ENCODE measurements at regions not wholly inside any gene's neighbourhood (a gene's known extent, or its start where the extent isn't known, plus 50 kb on each side); places are given as distances from the start of the nearest gene placed in this dataset.

DNA sequence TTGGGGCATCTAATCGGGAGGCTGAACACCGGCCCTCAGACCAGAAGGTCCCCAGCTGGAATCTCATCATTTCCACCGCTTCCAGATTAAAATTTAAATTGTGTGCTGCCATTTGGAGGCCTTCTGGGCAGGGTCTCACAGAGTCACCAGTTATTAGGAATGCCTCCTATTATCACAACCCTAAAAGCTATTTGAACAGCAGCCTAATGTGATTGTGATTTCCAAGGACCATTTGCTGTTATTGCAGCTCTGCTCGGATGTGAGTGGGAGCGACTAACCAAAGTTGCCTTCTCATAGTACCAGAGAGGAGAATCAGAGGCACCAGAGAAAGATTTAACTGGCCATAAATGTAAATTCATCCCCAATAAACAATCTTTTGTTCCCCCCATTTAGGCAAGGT is 277.3 kb downstream of the RNF144B start:
- DNase-seq (ENCODE audit: low read depth in 2 of 3, low spot score in 2 of 3): no peak

DNA sequence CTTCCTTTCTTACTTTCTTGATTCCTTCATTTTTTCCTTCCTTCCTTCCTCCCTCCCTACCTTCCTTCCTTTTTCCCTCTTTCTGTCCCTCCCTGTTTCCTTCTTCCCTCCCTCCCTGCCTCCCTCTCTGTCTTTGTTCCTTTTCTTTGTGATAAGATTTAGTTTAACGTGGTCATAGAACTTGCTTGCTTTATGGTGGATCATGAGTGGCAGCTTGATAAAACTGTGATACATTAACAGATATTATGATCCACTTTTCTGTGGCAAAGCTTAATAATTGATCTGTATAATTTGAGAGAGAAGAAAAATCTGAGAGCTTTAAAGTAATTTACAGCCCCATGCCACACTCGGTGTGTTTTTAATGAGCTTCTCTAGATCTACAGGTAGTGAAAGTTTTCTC is 280.5 kb downstream of the RNF144B start:
- no peak for DNase-seq (ENCODE audit: low read depth in 2 of 3, low spot score in 2 of 3)

DNA sequence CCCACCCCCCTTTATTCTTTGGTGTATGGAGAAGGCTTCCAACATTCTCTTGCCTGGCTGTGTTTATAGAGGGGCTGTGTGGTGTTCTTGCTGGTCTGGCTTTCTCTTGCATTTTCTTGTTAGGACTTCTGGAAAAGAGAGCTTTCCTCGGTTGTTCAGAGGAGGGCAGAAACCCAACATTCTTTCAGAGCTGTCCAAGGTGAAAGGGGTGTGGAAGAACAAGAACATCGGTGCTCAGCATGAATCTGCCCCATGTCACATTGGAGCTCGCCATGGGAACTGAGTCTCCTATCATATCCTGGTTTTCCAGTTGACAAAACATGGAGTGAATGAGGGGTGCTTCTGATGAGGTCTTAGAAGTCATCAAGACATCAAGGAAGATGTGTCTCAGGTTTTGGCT is 281.8 kb downstream of the RNF144B start:
- no peak for DNase-seq (ENCODE audit: low read depth in 2 of 3, low spot score in 2 of 3)

DNA sequence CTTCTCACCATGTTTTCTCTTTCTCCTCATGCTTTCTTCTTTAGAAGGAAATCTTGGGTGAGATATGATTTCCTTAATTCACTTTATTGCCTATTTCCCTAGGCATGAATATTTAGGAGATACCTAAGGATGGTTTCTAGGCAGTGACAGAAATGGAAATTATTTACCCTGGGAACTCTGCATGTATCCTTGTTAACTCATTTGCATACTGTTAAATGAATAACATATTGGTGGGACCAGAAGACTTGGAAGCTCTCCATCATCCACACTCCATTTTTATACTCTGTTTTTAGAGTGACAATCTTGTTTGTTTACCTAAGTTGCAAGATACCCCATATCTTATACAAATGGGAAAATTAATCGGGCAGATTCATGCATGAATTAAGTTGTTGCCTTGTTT is 285.7 kb downstream of the RNF144B start:
- DNase-seq (ENCODE audit: low read depth in 2 of 3, low spot score in 2 of 3): no peak

GRCh38 chr6:18674346-18674745 is 287.2 kb downstream of the RNF144B start:
- no peak for DNase-seq (ENCODE audit: low read depth in 2 of 3, low spot score in 2 of 3)

GRCh38 chr6:18675881-18676280 is 288.7 kb downstream of the RNF144B start:
- DNase-seq (ENCODE audit: low read depth in 2 of 3, low spot score in 2 of 3): no peak

DNA sequence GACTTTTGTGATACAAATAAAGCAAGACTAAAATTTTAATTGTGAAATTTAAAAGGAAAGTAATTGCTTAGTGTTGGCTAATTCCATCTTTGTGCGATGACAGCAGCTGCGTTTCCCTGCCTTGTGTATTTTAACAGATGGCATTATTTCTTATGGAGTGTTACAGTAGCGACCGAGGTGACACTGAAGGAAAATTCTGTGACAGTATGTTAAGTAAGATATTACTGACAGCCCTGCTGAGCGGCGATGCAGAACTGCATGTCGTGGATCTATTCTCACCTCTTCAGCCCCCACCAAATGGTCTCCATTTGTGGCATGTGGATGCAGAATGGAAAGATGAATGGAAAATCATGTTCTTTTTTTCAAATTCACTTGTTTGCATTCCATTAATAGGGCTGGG is 289.4 kb downstream of the RNF144B start:
- no peak for DNase-seq (ENCODE audit: low read depth in 2 of 3, low spot score in 2 of 3)

DNA sequence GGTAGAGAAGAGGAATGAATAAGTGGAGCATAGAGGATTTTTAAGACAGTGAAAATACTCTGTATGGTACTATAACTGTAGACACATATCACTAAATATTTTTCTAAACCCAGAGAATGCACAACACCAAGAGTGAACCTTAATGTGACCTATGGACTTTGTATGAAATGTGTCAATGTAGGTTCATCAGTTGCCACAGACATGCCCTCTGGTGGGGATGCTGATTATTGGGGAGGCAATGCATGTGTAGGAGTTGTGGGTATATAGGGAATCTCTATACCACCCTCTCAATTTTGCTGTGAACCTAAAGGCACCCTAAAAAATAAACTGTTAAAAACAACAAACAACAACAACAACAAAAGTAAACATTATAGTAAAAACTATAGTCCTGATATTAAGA is 293.7 kb downstream of the RNF144B start:
- DNase-seq (ENCODE audit: low read depth in 2 of 3, low spot score in 2 of 3): peak in 1 of 3 donors; percentile 14

GRCh38 chr6:18681832-18682503 is 294.8 kb downstream of the RNF144B start:
- DNase-seq (ENCODE audit: low read depth in 2 of 3, low spot score in 2 of 3): no peak

GRCh38 chr6:18684343-18684742 is 297.2 kb downstream of the RNF144B start:
- DNase-seq (ENCODE audit: low read depth in 2 of 3, low spot score in 2 of 3): no peak

DNA sequence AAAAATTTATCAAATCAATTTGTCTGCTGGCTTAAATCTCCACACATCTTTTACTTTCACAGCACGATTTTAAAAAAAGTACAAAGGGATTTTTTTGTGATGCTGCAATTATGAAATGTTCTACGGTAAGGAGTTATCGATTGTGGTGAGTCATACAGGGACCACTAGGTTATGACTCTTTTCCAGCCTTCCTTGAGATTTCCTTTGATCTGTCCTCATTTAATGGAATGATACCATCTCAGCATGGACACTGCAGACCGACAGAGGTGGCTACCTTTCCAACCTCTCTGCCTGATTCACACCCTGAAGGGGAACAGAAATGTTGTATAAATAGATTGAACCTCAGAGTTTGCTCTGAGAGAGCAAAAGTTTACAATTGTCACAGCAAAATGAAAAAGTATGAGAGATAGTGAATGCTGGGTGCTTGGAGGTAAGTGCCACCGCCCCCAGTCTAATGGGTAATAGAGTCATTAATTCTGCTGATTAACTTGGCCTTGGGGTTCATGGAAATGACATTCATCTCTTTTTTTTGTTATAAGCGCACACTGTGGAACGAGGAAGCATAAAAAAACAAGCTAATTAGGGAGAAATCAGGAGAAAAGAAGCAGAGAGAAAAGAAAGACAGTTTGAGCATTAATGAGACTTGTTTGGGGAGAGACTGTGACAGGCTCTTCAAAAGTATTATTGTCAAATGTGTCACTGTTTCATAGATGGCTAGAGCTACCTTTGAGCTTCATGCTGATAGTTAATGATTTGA is 306.0 kb downstream of the RNF144B start:
- no peak for DNase-seq (ENCODE audit: low read depth in 2 of 3, low spot score in 2 of 3)

DNA sequence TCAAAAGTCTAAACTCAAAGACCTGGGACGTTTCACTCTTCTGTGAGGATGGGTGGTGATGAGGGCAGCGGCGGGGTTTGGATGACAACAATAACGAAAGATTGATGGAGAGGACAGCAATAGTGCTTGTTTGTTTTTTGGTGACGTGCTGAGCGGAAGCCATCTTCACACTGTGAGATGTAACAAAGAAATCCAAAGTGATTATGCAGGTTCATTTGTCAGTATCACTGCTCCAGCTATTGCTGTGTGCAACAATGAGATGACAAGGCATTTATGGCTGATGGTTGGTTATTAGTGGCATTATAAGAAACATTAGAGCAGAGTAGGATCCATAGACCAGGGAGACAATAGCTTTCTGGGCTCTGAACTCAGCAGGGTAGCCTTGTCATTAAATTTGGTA is 306.7 kb downstream of the RNF144B start:
- no peak for DNase-seq (ENCODE audit: low read depth in 2 of 3, low spot score in 2 of 3)

- no peak for DNase-seq (ENCODE audit: low read depth in 2 of 3, low spot score in 2 of 3)
Measured at GRCh38 chr6:18703546-18703945, 316.4 kb downstream of the RNF144B start.

DNA sequence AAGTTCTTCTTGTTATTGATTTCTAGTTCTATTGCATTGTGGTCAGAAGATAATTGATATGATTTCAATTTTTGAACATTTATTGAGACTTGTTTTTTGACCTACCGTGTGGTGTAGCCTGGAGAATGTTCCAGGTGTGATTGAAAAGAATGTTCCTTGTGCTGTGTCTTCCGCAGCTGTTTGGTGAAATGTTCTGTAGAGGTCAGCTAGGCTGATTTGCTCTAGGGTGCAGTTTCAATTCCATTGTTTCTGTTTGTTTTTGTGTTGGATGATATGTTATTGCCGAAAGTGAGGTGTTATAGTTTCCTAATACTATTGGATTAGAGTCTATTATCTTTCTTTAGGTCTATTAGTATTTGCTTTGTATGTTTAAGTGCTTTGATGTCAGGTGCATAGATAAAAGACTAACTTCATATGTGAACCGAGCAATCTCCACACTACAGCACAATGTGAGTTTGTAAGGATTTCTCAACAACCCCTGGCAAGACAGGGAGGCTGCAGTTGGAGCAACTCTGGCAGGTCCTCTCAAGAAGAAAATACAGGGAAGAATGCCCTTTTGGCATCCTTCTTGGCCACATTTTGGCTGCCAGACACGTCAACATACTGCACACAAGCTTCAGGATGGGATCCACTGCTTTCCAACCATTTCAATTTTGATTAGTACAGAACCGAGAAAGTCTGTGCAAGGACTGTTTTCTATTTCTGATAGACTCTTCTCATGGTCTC is 320.7 kb downstream of the RNF144B start:
- no peak for DNase-seq (ENCODE audit: low read depth in 2 of 3, low spot score in 2 of 3)

DNA sequence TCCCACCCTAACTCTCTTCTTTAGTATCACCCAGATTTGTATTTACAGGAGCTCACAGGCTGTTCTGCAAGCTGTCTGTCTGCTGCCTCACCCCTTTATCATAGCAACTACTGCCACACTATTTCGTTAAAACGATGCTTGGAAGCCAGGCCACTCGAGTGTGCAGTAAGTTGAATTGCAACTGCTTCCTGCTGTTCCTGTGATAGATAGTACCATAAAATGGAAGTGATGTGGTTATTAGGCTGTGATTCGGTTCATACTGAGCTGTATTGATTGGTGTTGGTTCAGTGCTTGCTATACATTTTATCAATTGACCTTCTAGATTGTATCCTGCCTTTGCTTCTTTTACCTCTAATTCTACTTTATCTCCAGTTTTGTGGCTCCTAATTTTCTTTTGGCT is 325.4 kb downstream of the RNF144B start:
- no peak for DNase-seq (ENCODE audit: low read depth in 2 of 3, low spot score in 2 of 3)

GRCh38 chr6:18720075-18720474 is 332.9 kb downstream of the RNF144B start:
- no peak for DNase-seq (ENCODE audit: low read depth in 2 of 3, low spot score in 2 of 3)

DNA sequence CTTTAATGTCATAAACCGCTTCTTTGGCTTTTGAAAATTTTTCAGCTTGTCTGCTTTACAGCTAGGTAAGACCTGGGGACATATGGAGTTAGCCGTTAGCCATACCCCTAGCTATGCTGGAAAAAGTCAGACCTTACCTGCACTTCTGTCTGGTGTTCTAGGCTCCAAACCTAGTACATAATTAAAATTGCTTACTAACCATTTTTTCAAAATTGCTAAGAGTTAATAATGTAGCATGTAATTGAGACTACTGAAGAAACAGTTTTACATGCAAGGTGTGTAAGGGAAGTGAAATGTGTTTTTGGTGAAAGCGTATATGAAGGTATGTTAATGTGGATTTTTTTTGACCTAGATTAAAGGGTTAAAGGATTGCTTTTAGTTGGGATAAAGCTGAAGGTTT is 336.9 kb downstream of the RNF144B start:
- no peak for DNase-seq (ENCODE audit: low read depth in 2 of 3, low spot score in 2 of 3)

GRCh38 chr6:18725449-18725848 is 338.3 kb downstream of the RNF144B start:
- no peak for DNase-seq (ENCODE audit: low read depth in 2 of 3, low spot score in 2 of 3)

GRCh38 chr6:18733921-18734550 is 346.9 kb downstream of the RNF144B start:
- no peak for DNase-seq (ENCODE audit: low read depth in 2 of 3, low spot score in 2 of 3)

DNA sequence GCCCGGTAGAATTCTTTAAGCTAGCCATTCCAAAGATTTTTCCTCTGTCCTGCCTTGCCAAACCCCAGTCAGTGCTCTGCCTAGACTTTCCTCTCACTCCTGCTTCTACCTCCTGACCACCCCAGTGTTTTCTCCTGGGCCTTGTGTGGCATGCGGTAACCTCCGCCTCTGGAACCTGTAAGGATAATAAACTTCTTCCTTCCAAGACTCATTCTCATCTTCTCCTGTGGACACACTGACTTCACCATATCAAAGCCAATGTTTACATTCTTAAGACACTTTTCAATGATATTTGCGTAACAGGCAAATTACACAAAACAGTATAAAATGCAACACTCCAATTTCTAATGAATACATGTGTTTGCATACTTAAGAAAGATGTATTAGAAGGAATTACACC is 354.6 kb downstream of the RNF144B start:
- no peak for DNase-seq (ENCODE audit: low read depth in 2 of 3, low spot score in 2 of 3)

GRCh38 chr6:18742406-18742805 is 355.3 kb downstream of the RNF144B start:
- DNase-seq (ENCODE audit: low read depth in 2 of 3, low spot score in 2 of 3): no peak

All from hematopoietic multipotent progenitor cell (in vitro differentiated cells).